Esophagus muscularis mucosa (tissue), 4 donors: ENCODE measurements at regions not wholly inside any gene's neighbourhood (a gene's known extent, or its start where the extent isn't known, plus 50 kb on each side); places are given as distances from the start of the nearest gene placed in this dataset.

Source experiments
- EP300 ChIP-seq: sonication (generic); formaldehyde crosslinking; IDR thresholded peaks from one replicate; pipeline ENCODE4 v1.6.1; 2017; ENCODE audit warnings: antibody characterized with exemption
- POLR2A ChIP-seq: fragments of 450-650 bp; IDR thresholded peaks from one replicate; pipeline ENCODE4 v1.6.1; 2017; ENCODE audit warnings: antibody characterized with exemption, moderate library complexity, mild to moderate bottlenecking, low read depth
- POLR2AphosphoS5 ChIP-seq, 2 donors: sonication (generic); formaldehyde crosslinking; IDR thresholded peaks; one replicate each; pipeline ENCODE4 v1.6.1; 2017; ENCODE audit warnings: antibody characterized with exemption in 2 of 2
- TF ChIP-seq, protein P1 (sequence below), 3 experiments: fragments of 200-600 bp in 2 of 3; fragments of 450-650 bp in 1 of 3; sonication (generic) in 2 of 3; IDR thresholded peaks; one replicate each; pipeline ENCODE4 v1.5.1; 2017 to 2019; ENCODE audit warnings: antibody characterized with exemption in 3 of 3, mild to moderate bottlenecking in 2 of 3, moderate library complexity in 1 of 3

DNA sequence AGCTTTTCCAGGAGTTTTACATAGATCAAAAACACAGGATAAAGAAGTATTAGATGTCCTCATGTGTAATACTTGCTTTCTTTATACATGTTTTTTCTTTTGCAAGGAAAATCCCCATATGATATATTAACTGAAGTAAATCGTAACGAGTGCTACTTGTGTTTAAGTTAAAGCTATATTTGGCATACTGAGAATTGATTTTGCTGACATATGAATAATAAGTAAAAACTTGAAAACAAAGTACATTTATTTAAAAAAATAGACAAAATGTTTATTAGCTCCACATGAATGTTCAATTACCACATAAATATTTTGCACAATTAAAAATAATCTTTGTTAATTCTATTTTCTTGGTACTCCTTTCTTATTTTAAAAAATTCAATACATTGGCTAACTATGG, 884.7 kb downstream of the FSTL5 start:
- TF ChIP-seq POLR2A (no peak), POLR2AphosphoS5 (IDR thresholded peaks at IDR 0.05) (no peak), EP300 (no peak)
- TF ChIP-seq, protein P1, sequence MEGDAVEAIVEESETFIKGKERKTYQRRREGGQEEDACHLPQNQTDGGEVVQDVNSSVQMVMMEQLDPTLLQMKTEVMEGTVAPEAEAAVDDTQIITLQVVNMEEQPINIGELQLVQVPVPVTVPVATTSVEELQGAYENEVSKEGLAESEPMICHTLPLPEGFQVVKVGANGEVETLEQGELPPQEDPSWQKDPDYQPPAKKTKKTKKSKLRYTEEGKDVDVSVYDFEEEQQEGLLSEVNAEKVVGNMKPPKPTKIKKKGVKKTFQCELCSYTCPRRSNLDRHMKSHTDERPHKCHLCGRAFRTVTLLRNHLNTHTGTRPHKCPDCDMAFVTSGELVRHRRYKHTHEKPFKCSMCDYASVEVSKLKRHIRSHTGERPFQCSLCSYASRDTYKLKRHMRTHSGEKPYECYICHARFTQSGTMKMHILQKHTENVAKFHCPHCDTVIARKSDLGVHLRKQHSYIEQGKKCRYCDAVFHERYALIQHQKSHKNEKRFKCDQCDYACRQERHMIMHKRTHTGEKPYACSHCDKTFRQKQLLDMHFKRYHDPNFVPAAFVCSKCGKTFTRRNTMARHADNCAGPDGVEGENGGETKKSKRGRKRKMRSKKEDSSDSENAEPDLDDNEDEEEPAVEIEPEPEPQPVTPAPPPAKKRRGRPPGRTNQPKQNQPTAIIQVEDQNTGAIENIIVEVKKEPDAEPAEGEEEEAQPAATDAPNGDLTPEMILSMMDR (IDR thresholded peaks at IDR 0.05), result no peak
